Stimulated activated CD4-positive, alpha-beta T cell treated with anti-CD3 and anti-CD28 coated beads, Interleukin-1b, Interleukin-23, amount 100 ng/mL, for 4 hours (primary cell): ENCODE measurements at regions not wholly inside any gene's neighbourhood (a gene's known extent, or its start where the extent isn't known, plus 50 kb on each side); places are given as distances from the start of the nearest gene placed in this dataset.

Source experiments
- DNase-seq, 2 donors: peaks; one replicate each; pipeline ENCODE4 v3.0.0-alpha.2; 2020; ENCODE audit warnings: low read depth in 2 of 2

GRCh38 chr16:80489173-80489572 lies 51.6 kb upstream of the DYNLRB2 start:
- DNase-seq: no peak

GRCh38 chr16:80488167-80488566 lies 52.6 kb upstream of the DYNLRB2 start:
- no peak for DNase-seq

GRCh38 chr16:80480664-80481063 lies 60.1 kb upstream of the DYNLRB2 start:
- DNase-seq: no peak

DNA sequence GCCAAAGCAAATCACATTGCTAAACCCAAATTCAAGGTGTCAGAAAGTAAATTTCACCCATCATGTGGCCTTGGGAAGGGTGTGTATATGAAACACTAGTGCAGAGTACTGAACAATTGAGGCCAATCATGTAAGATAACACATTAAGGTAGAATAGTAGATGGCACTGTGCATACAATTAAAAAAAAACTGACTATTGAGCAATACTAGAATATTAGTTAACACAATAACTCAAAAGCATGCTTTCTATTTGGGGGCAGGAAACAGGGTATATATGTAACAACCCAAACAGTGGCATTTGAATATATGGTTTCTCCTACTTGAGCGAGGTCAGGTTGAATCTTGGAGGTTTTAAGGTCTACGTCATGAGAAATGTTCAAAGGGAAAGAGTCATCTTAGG lies 63.0 kb upstream of the DYNLRB2 start:
- no peak for DNase-seq

DNA sequence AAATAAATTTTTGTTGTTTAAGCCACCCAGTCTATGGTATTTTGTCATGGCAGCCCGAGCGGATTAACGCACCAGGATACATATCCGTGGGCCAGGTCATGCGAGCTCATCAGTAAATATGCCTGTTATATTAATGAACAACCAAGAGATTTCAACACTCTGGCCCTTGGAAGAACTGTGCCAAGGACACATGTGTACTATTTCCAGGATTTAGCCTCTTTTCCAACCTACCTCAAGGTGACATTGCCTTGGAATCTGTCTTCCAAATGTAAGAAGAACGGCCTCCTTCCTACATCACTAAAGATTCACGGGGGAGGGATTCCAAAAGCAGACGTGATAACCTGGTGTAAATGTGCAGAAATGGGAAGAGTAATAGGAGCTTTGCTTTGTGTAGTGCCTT lies 72.8 kb upstream of the DYNLRB2 start:
- DNase-seq: no peak

- DNase-seq: peak; percentile 24 to 33
Measured at GRCh38 chr16:80466024-80466987, 74.5 kb upstream of the DYNLRB2 start.

GRCh38 chr16:80463751-80464495 lies 76.9 kb upstream of the DYNLRB2 start:
- DNase-seq: no peak

- no peak for DNase-seq
Measured at GRCh38 chr16:80463326-80463725, 77.5 kb upstream of the DYNLRB2 start.

- no peak for DNase-seq
Measured at GRCh38 chr16:80462917-80463316, 77.9 kb upstream of the DYNLRB2 start.

DNA sequence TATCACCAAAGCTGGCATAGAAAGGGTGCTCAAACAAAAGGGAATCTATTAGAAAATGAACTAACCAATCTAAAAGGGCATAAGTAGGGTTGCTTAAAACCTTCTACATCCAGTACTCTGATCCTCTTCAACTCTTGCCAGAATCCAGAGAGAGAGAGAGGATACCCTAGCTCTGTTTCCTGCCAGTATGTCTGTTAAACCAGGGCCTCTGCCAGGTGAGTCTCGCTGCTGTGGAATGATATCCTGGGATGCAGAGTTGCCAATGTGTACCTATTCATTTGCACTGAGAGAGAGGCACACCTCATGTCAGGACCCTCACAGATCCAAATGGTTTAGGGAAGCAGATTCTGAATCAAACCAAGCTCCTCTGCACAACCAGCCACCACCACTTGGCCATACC lies 79.8 kb upstream of the DYNLRB2 start:
- DNase-seq: no peak

DNA sequence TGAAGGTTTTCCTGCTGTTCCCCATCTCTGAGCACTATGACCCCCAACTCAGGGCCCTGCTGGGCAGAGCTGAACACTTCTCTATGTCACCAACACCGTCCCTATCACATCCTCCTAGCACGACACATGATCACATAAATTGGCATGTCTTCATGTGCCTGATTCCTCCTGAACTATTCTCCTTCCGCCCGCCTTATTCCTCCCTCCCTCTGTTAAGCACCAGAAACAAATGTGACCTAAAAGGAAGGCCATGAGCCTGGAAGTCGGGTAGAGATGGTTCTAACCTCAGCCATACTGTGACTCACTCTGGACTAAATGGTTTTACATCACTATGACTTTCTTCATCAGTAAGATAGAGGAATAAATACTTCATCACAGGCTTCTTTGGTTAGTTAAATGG lies 80.8 kb upstream of the DYNLRB2 start:
- no peak for DNase-seq

GRCh38 chr16:80459331-80459777 lies 81.4 kb upstream of the DYNLRB2 start:
- DNase-seq: no peak

DNA sequence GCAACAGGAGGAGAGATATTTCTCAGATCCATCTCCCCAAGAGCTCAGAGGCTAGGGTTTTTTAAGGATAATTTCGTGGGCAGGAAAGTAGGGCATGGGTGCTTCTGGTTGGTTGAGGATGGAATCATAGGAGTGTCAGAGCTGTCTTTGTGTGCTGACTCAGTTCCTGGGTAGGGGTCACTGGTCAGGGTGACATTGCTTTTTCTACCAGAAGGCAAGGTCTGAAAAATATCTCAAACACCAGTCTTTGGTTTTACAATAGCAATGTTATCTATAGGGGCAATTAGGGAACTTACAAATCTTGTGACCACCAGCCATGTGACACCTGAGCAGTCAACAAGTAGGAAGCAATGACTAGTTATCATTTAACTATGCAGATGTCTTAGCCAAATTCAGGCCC lies 82.9 kb upstream of the DYNLRB2 start:
- DNase-seq: no peak

- no peak for DNase-seq
Measured at GRCh38 chr16:80454802-80455201, 86.0 kb upstream of the DYNLRB2 start.

DNA sequence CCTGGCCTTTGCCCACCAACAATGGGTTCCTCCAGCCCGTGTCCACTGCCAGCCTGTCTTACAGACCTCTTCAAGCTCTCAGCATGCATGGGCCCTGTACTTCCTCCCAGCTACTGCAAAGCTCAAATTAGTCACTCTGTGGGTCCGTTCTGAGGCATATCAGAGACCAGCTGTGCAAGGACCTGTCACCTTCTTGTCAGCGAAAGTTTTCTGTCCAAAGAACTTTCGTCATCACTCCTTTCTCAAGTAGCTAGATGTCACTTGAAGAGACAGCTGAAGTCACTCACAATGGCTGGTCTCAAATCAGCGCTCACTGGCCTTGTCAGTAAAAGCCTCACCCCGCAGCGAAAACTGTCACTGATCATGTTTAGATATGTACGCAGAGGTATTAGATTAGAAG lies 91.4 kb upstream of the DYNLRB2 start:
- no peak for DNase-seq

GRCh38 chr16:80447241-80447640 lies 93.6 kb upstream of the DYNLRB2 start:
- no peak for DNase-seq

DNA sequence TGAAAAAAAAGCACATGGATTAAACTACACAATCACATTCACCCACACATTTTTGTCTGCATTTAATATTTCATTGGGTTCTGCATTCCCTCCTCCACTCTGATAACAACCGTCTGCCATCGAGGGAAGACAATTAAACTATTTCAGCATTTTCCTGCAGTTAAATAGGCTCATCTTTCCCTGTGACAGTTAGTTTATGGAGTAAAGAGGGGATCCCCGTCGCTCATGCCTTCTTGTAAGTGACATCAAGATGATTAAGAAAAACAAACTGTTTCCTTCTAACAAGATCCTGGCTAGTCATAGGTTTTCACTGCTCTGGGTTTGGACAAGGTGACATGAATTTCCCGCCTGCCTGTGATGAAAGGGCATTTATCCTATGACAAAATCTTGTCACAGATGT lies 98.0 kb upstream of the DYNLRB2 start:
- DNase-seq: no peak

DNA sequence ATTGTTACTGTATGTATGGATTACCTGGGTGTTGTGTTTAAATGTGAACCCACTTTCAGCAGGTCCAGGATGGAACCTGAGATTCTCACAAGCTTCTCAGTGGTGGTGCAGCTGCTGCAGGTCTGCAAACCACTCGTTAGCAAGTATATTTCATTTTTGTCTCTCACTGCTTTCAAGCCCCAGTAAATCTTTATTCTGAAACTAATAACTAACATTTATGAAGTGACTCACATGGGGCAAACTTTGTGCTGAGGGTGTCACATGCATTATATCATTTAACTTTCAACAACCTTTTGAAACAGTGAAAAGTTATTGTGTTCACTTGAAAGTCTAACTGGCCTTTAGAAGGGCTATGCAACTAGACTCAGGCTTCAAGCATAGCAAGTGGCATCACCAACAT lies 98.9 kb upstream of the DYNLRB2 start:
- no peak for DNase-seq

- DNase-seq: no peak
Measured at GRCh38 chr16:80440667-80441066, 100.1 kb upstream of the DYNLRB2 start.

GRCh38 chr16:80437707-80438106 lies 103.1 kb upstream of the DYNLRB2 start:
- DNase-seq: no peak

GRCh38 chr16:80436510-80436909 lies 104.3 kb upstream of the DYNLRB2 start:
- DNase-seq: no peak

DNA sequence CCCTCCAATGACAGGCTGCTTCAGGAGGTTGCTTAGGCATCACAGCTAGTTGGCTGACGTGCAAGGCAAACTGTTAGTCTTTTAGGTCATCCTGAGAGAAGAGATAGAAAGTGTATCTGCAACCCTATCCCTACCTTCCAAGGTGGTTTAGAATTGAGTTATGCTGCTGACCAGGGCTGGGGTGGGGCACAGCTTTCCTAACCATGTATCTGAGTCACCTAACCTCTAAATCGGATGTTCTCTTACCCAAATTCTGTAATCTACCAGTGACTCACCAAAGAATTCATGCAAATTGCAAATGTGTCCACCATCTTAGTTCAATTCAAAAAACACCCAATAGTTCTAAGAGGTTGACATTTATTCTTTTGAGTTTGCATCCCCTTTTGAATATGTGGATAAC lies 107.2 kb upstream of the DYNLRB2 start:
- no peak for DNase-seq

- DNase-seq: no peak
Measured at GRCh38 chr16:80427795-80428194, 113.0 kb upstream of the DYNLRB2 start.
